B cell (primary cell): ENCODE measurements at regions not wholly inside any gene's neighbourhood (a gene's known extent, or its start where the extent isn't known, plus 50 kb on each side); places are given as distances from the start of the nearest gene placed in this dataset.
"Not testable (repeated sequence)": the region's sequence is repeated elsewhere in the genome, so short reads cannot be mapped to it uniquely, and the experiment has no call there.

Experiments
- ATAC-seq: fragments of 200-7000 bp; cut with Tn5 transposase; one replicate; pipeline ENCODE4 v1.10.0; 2021; ENCODE audit warnings: low read depth, mild to moderate bottlenecking, moderate number of reproducible peaks, moderate library complexity
- CTCF ChIA-PET: fragments of 350-600 bp; sonication (Branson Sonifier 250); formaldehyde crosslinking; loops from one replicate; lab custom pipeline; 2021; ENCODE audit warnings: antibody characterized with exemption, inconsistent platforms; lab: Charles Lee
- POLR2A ChIA-PET: fragments of 350-600 bp; sonication (Branson Sonifier 250); formaldehyde crosslinking; loops from one replicate; lab custom pipeline; 2021; ENCODE audit warnings: antibody characterized with exemption; lab: Charles Lee
- DNase-seq: peaks from one replicate; pipeline ENCODE4 v3.0.0; 2013
- H2AFZ ChIP-seq: 2 replicates; pipeline ENCODE4 v1.6.1; 2012; ENCODE audit warnings: mild to moderate bottlenecking, low read depth, low read length; ENCODE audit not compliant: insufficient read depth, poor library complexity, severe bottlenecking
- H3K27ac ChIP-seq, 2 donors: 1 replicate in 1 of 2; 2 replicates in 1 of 2; pipeline ENCODE4 v1.5.1; 2012 to 2013; ENCODE audit warnings: low read length in 2 of 2, mild to moderate bottlenecking in 2 of 2, moderate library complexity in 1 of 2
- H3K27me3 ChIP-seq, 4 experiments: fragments of 200-600 bp in 1 of 4; sonication (generic) in 1 of 4; replicated peaks in 1 of 4; 1 replicate in 2 of 4; 2 replicates in 2 of 4; pipeline versions ENCODE4 v1.6.1 to v1.7.0; 2013 to 2016; ENCODE audit warnings: low read length in 3 of 4, mild to moderate bottlenecking in 2 of 4, mixed read lengths in 1 of 4, moderate library complexity in 1 of 4; ENCODE audit not compliant: insufficient read depth in 4 of 4, control insufficient read depth in 3 of 4; ENCODE audit errors: control extremely low read depth in 1 of 4
- H3K36me3 ChIP-seq, 2 experiments: replicated peaks in 1 of 2; 1 replicate in 1 of 2; 2 replicates in 1 of 2; pipeline versions ENCODE4 v1.6.1 to v1.7.1; 2013; ENCODE audit warnings: low read length in 1 of 2; ENCODE audit not compliant: insufficient read depth in 2 of 2, control insufficient read depth in 1 of 2; ENCODE audit errors: control extremely low read depth in 1 of 2, extremely low read depth in 1 of 2
- H3K4me1 ChIP-seq, 2 donors: fragments of 200-600 bp in 1 of 2; sonication (generic) in 1 of 2; 1 replicate in 1 of 2; 2 replicates in 1 of 2; pipeline versions ENCODE4 v1.5.1 to v1.6.1; 2013 to 2017; ENCODE audit warnings: low read length in 2 of 2; ENCODE audit not compliant: control insufficient read depth in 2 of 2, insufficient read depth in 2 of 2
- H3K4me2 ChIP-seq: replicated peaks from 2 replicates; pipeline ENCODE3; 2012; ENCODE audit warnings: mild to moderate bottlenecking, low read depth, low read length; ENCODE audit not compliant: poor library complexity, severe bottlenecking
- H3K4me3 ChIP-seq, 5 experiments: fragments of 200-600 bp in 1 of 5; sonication (generic) in 1 of 5; 1 replicate in 3 of 5; 2 replicates in 2 of 5; pipeline versions ENCODE4 v1.5.1 to v1.7.0; 2011 to 2016; ENCODE audit warnings: low read length in 4 of 5, mild to moderate bottlenecking in 4 of 5, low read depth in 2 of 5, control low read depth in 1 of 5, moderate library complexity in 1 of 5; ENCODE audit not compliant: insufficient read depth in 1 of 5; ENCODE audit errors: control extremely low read depth in 1 of 5, extremely low read depth in 1 of 5
- H3K79me2 ChIP-seq: fragments of 200-600 bp; sonication (generic); one replicate; pipeline ENCODE4 v1.6.0; 2016; ENCODE audit warnings: low read length; ENCODE audit not compliant: control insufficient read depth, insufficient read depth
- H3K9ac ChIP-seq: fragments of 200-600 bp; sonication (generic); 2 replicates; pipeline ENCODE4 v1.6.1; 2017; ENCODE audit warnings: mild to moderate bottlenecking, low read length, moderate library complexity
- H3K9me3 ChIP-seq, 3 donors: one replicate each; pipeline versions ENCODE4 v1.6.1 to v1.7.1; 2013; ENCODE audit warnings: low read length in 2 of 3; ENCODE audit not compliant: control insufficient read depth in 2 of 3, insufficient read depth in 1 of 3; ENCODE audit errors: control extremely low read depth in 1 of 3
- H4K20me1 ChIP-seq: 2 replicates; pipeline ENCODE4 v1.6.0; 2012; ENCODE audit warnings: mild to moderate bottlenecking, low read length; ENCODE audit not compliant: insufficient read depth, control insufficient read depth, poor library complexity, severe bottlenecking
- H3K27ac Mint-ChIP-seq: one replicate; pipeline ENCODE4 v1.8.0; 2021; ENCODE audit warnings: mixed read lengths
- H3K27me3 Mint-ChIP-seq: one replicate; pipeline ENCODE4 v1.8.0; 2021; ENCODE audit warnings: mixed read lengths
- H3K4me1 Mint-ChIP-seq: one replicate; pipeline ENCODE4 v1.8.0; 2021; ENCODE audit warnings: mixed read lengths
- H3K4me3 Mint-ChIP-seq: one replicate; pipeline ENCODE4 v1.8.0; 2021; ENCODE audit warnings: mixed read lengths
- H3K9me3 Mint-ChIP-seq: one replicate; pipeline ENCODE4 v1.8.0; 2022; ENCODE audit warnings: mixed read lengths; ENCODE audit not compliant: insufficient read depth
- CTCF ChIP-seq: fragments of 200-600 bp; IDR thresholded peaks from one replicate; pipeline ENCODE4 v1.8.0; 2022; ENCODE audit warnings: antibody characterized with exemption, mild to moderate bottlenecking
- EZH2 ChIP-seq: IDR thresholded peaks from 2 replicates; pipeline ENCODE4 v1.6.1; 2012; ENCODE audit warnings: borderline replicate concordance, low read depth, mild to moderate bottlenecking, moderate library complexity, low read length; ENCODE audit not compliant: insufficient read depth, poor library complexity, severe bottlenecking
- WGBS: methylation state at CpG from one replicate; pipeline ENCODE4 v1.1.5; 2013; ENCODE audit warnings: missing lambda C conversion rate; ENCODE audit not compliant: insufficient coverage; 5-methylcytosine and 5-hydroxymethylcytosine counted together
- intact Hi-C: fragments of 100-400 bp; cut with micrococcal nuclease; formaldehyde crosslinking; loops from one replicate; pipeline ENCODE4 v1.10.0; 2022

- Mint-ChIP-seq H3K27ac (no peak overlapping the region), H3K4me3 (no peak overlapping the region), H3K4me1 (no peaks in the 10 kb centered on the region), H3K27me3 (no peaks in the 10 kb centered on the region), H3K9me3 (peaks cover 6% of the 10 kb centered on the region)
- POLR2A ChIA-PET = no interaction called here
- Histone ChIP-seq H3K9me3 (no peaks in the 10 kb centered on the region), H3K4me2 (no peak overlapping the region), H3K9ac (no peak overlapping the region), H2AFZ (no peak overlapping the region), H4K20me1 (no peaks in the 10 kb centered on the region), H3K27me3 (no peaks in the 10 kb centered on the region), H3K27ac (no peak overlapping the region), H3K4me3 (no peak overlapping the region), H3K79me2 (no peaks in the 10 kb centered on the region), H3K36me3 (no peaks in the 10 kb centered on the region), H3K4me1 (no peaks in the 10 kb centered on the region)
- ATAC-seq (no peak), DNase-seq (no peak)
- CTCF ChIA-PET = no interaction called here
- intact Hi-C loops = no loop called here
- WGBS = no CpG with 5 or more reads among the region's 2 CpGs
- no peak for TF ChIP-seq EZH2
- TF ChIP-seq CTCF = no peak
These were observed 79.6 kb downstream of the RPL10L start for GRCh38 chr14:46571970-46572369.

GRCh38 chr14:46568161-46568560, 83.4 kb downstream of the RPL10L start:
- H3K4me1 Mint-ChIP-seq, H3K27ac ChIP-seq, CTCF ChIA-PET, H3K9me3 ChIP-seq, H3K4me1 ChIP-seq, H3K4me3 ChIP-seq, H3K79me2 ChIP-seq, H3K9me3 Mint-ChIP-seq, ATAC-seq, H3K27me3 ChIP-seq, H3K4me3 Mint-ChIP-seq, H3K27me3 Mint-ChIP-seq, H3K36me3 ChIP-seq, intact Hi-C loops, DNase-seq, H3K4me2 ChIP-seq, H3K27ac Mint-ChIP-seq, H4K20me1 ChIP-seq, POLR2A ChIA-PET, H2AFZ ChIP-seq, H3K9ac ChIP-seq: not testable (repeated sequence)
- WGBS = 88% methylated on average over 1 of the region's 1 CpG
